GM21423 (cell line): ENCODE measurements at regions not wholly inside any gene's neighbourhood (a gene's known extent, or its start where the extent isn't known, plus 50 kb on each side); places are given as distances from the start of the nearest gene placed in this dataset.

Experiments used
- ATAC-seq: cut with Tn5 transposase; IDR thresholded peaks from one replicate; pipeline ENCODE4 v1.9.1; 2021; ENCODE audit warnings: mild to moderate bottlenecking, moderate library complexity; ENCODE audit not compliant: unreplicated experiment

DNA sequence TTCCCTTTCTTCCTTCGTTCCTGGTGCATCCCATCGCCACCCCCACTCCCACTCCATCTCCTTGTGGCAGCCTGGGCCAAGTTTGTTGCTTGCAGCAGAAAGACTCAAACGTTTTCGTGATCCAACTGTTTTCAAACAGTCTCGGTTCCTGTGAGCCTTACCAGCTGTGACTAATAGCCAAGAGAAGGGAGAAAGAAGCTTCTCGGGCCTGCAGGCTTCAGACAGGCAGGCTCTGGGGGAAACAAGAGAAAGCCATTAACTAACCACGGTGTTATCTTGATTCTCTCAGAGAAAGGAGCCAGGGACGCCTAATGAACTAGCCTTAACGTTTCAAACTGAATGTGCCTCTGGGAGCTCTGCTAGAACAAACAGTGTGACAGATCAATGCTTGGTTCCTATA, 742.0 kb downstream of the NR2F2 start:
- ATAC-seq = no peak

DNA sequence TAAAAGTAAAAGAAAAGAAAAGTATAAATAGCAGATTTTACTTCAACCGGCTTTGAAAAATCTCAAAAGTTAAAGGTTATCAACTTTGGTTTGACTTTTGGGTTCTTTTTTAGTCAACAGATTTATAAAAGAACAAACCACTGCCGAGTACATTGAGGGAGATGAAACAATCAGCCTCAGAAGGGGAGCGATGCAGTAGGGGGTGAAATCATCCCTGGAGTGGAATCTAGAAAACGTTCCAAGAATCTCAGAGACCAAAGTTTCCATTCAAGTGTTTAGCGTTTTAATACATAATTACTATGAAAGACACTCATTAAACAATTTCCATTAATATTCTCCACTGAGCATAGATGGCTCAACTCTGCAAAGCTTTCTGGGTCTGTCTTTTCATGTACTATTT, 745.5 kb downstream of the NR2F2 start:
- ATAC-seq = no peak

DNA sequence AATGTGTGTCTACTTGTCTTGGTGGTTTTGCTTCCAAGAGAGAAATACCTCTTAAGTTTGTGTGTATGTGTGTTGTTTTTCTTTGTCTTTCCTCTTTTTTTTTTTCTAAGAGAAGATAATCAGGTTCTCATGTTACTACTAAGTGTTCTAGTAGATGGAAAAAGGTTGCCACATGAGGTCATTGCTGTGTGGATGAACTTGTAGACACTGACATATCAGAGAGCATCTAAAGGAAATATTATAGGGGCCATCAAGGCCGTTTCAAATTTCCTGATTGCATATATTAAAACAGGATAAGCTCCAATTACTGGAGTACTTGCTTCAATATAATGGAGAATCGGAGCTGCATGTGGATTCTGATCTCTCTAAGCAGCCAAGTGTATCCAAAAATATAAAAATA, 747.5 kb downstream of the NR2F2 start:
- ATAC-seq = no peak

DNA sequence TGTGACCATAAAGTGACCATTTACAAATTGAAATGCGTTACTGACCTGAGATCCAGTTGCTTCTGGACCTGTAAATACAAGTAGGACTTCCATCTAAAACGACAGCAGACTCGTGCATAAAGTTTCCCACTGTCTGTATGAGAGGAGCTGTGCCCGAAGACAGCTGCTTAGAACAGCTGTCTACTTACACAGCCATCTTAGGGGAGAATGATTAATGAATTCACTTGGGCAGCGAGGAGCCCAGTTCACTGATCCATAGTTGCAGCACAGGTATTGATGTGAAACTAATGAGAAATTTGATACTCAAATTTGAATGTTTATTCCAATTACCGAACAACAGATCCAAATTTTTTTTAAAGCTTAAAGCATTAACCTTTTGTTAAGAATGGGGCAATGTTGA, 748.1 kb downstream of the NR2F2 start:
- no peak for ATAC-seq

DNA sequence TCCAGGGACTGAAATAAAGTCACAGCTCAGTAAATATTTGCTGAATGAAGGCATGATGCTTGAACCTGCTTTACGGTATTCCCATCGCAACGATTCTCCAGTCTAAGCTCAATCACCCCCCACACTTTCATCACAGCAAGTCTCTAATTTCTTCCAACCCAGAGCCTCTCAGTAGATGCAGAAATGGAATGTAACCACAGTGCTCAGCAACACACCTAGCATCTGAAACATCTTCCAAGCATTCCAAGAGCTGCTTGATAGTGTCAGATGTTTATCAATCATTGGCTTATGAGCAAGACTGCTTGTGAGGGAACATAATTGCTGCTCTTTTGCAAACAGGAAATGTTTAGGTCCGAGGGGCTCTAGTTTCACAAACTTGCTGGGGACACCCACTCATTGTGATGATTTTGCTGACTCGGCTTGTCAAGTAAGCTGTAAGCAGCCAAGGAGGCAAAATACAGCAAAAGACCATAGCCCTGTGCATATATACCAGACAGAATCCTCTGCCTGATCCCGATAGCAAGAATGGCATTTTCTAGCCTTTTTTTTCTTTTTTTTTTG, 751.2 kb downstream of the NR2F2 start:
- ATAC-seq = no peak

DNA sequence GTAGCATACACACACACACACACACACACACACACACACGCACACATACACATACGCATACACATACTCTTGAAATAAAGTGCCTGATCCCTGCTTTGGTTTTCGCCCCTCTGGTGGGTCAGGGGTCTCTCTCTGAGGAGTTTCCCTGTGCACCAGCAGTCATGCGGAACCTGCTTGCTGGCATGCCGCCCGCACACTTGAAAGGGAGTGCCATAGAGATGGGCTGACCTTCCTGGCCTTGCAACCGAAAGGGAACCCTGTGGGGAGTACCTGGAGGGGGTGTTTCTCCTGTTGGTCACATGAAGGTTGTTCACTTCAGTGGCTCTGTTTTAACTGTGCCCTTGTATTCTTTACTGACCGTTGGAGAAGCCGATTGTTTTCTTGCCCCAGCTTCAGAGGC, 752.3 kb downstream of the NR2F2 start:
- no peak for ATAC-seq

DNA sequence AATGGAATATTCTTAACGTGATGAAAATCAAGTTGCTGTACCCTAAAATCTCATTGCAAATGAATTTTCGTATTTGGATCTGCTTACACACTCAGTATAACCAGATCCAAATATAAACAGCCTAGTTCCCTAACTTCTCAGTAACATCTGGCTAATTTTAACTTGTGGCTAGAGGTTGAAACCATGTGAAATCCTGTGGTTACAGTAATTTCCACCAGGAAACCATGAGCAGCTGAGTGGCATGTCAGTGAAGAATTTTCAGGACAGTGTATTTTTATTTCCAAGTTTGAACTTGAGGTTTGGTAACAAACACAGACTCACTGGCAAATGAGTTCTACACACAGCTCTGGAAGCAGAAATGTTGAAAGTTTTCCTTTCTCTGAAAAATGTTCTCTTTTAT, 754.1 kb downstream of the NR2F2 start:
- ATAC-seq = no peak

DNA sequence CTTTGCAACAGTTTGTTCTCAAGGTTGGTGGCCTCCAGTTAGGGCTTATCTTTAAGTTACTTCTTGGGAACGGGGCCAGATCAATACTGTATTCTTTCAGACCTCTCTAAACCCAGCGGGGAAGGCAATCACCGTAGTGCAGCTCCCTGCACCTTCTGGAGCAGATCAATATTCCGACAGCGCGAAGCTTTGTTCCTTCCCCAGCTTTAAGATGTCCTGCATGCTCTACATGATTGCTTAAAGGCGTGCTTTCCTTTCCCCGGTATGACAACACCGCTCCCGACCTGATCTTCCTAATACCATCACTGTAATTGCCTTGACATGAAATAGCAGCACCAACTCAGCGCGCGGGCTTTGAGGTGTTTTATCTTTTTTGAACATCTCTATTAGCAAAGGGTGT, 755.2 kb downstream of the NR2F2 start:
- ATAC-seq = no peak

DNA sequence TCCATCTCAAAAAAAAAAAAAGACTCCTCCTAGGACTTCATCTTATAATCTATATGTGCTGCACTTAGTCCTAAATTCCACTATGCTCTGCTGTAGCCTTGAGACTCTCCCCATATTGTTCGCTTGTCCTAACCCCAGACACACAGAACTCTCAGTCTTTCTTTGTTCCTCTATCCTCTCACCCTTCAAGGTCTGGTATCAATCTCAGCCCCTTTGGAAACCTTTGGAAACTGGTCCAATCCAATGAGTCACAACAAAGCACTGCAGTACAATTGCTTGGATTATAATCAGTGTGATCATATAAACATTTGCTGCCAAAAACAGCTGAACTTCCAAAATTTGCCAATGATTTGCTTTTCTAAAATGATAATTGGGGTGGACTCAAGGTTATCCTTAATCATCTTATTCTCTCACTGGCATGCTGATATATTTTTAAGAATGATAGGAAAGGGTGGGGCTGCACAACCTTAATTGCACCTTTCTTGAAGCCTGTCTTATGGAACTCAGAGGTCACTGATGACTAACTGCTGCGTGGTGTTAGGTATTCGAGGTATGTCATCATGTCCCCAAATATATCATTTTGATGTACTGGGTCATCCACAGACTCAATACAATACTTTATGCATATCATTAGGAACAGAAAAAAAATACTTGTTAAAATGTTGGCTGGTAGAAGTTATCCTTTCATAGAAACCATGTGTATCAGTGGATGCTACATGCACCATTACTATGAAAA, 756.7 kb downstream of the NR2F2 start:
- ATAC-seq = no peak

DNA sequence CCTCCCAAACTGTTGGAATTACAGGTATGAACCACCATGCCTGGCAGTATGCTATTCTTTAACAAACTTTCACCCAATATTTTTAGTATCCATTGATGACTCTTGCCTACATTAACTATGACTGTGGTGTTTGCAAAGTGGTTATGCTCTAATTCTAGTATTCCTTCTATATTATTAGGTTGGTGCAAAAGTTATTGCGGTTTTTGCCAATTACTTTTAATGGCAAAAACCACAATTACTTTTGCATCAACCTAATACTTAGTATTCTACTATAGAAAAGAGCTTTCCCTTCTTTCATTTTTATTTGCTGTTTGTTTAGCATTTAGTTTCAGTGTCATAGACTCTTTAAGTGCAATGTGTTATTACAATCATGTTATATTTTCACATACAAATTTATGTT, 760.6 kb downstream of the NR2F2 start:
- no peak for ATAC-seq

DNA sequence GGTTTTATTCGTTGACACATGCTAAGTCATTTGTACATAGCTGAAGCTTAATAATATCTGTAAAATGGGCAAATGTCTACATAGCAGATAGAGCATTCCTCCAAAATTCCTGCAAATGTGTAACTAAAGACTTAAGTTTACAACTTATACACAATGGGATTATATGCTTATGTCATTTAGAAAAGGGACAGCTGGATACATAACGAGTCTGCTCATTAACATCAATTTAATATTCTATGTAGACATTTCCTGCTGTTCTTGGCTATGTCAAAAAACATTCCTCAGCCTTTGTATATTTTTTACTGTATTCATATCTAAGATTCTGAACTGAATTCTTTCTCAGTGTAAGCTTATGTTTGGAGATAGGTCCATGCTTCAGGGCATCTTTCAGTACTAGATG, 762.2 kb downstream of the NR2F2 start:
- ATAC-seq = no peak

DNA sequence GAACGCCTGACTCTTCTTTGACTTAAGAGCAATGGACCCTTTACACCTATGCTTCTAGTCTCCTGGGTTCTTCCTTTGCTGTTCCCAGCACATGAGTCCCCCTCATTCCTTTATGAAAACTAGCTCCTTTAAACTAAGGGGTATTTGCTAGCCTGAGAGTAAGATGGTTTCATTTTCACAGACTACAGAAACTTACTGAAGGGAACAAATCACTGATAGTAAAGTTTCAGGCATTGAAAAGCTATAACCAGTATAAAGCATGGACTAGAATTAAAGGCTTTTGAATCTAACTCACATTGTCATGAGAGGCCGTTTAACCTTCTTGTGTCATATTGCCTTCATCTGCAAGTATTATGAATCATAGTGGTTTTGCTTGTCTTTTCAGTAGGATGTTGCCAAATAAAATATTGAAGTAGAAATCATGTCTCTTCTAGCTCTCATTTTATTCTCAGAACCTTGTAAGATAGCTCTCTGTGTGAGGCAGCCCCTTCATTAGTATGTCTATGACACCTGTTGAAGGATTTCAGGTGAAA, 765.9 kb downstream of the NR2F2 start:
- ATAC-seq = no peak

DNA sequence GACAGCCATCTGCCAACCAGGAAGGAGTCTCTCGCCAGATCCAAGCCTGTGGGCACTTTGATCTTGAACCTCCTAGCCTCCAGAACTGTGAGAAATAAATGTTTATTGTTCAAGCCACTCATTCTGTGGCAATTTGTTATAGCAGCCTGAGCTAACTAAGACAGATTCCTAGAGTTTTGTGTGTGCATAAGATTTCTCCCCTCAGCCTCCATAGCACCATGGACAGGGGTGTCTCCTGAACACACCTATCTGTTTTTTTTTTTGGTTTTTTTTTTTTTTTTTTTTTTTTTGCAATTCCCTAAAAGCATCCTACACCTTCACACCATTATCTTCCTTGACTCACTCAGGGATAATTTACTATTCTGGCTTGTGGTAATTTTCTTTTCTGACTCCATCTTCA, 768.5 kb downstream of the NR2F2 start:
- no peak for ATAC-seq

DNA sequence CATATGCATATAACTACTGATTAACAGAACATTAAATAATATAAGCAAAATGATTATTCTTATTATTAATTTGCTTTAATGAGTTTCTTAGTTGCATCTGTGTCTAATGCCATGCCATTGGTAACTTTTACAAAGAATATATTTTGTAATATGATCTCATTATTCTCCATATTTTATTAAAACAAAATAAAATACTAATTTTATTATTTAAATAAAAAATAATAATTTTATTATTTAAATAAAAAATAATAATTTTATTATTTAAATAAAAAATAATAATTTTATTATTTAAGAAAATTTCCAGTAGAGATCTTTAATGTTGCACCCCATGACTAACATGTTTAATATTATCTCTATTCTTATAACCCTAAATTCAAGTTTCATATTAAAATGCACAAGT, 771.1 kb downstream of the NR2F2 start:
- ATAC-seq = no peak

DNA sequence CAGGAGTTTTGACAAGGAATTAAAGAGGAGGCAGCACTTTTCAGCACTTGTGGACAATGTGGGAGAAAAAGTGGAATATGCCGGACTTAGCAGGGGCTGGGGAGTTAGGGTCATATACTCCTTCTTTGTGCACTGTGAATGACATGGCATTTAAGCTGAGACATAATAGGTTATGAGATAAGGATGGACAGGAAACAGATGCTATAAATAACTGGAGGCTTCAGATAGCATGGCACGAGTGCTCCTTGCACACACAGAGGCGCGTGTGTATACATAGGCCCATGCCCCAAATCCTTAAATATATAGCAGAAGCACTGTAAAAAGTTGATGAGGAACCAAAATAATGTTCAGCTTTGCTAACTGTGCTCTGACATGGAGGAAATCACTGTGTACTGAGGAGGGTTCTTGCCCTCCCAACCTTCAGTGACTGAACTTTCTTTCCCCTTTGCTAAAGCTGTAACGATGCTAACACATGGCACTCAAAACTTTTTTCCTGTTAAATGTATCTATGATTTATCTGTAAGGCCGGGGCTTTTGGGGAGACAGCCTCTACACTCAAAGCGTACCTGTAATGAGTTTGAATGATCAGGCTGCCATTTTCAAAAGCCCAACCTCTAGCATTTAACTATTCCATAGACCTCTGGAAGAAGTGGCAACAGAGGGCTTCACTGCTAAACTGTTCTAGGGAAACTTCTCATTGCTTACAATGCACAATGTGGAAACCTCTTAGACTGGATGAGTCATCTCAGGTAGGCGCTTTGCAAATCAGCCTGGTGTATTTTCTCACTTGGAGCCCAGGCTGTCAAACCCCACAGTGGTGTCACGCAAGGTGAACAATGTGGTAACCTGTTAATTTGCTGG, 784.6 kb downstream of the NR2F2 start:
- no peak for ATAC-seq

DNA sequence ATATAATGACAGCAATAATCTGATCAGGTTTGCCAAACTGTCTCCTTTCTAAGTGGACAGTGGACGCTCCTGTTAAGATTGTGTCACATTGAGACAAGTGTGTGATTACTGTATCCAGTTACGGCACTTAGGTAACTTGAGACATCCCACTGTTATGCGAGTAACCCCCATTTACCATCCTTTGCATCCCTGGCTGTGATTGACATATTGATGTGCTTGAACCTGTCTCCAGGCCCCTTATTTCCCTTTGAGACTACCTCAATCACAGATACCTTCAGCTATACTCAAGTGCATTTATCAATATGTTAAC, 785.2 kb downstream of the NR2F2 start:
- no peak for ATAC-seq

DNA sequence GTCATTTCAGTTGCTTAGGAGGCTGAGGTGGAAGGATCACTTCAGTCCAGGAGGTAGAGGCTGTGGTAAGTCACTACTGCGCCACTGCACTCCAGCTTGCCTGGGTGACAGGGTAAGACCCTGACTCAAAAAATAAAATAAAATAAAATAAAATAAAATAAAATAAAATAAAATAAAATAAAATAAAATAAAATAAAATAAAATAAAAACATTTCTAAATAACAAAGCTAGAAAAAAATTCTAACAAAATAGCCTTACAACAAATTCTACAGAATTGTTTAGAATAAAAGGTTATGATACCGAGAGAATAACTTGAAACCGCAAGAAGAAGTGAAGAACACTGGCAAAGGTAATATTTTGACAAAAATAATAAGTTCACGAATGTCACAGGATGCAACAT, 794.3 kb downstream of the NR2F2 start:
- no peak for ATAC-seq

DNA sequence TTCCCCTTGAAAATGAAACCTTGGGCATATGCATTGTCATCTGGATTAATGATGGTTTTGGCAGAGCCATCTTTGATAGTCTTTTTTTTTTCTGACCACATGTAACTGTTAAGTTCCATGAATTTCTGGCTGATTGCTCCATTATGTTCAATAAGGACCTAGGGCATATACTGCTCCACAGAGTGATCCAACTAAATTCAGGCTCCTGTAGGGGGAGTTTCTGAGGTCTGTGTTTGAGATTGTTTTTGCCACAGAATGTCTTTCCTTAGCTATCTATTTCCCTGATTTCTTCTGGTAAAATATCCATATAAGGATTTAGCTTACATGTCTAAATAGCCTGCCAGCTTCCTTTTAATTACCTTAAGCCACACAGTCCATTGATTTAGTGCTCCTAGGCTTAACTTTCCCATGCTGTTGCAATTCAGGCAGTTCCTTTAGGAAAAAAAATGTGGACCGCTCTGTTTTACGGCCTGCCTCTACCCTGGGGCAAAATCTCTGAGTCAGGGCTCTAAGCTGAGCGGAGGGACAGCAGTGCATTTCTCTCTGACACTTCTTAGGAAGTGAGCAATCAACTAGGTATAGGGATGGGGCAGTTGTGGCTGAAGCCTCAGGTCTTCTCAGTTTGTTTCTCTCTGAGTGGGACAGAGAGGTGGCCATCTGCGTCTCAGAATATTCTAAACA, 796.2 kb downstream of the NR2F2 start:
- ATAC-seq = no peak

DNA sequence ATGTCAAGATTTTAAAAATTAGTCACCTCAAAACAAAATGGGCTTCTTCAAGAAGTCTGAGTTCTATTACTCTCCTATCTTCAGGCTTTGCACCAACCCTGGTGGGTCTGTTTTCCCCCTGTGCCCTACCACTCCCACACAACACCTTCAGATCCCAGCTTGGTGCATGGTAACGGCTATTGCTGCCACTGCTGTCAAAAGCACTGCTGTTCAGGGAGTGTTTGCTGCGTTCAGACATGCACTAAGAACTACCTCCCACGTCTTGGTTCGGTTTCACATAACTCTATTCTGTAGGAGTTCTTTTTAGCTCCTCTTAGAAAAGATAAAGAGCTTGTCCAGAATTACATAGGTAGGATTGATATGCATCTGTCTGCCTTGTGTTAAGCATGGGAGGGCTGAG, 799.2 kb downstream of the NR2F2 start:
- no peak for ATAC-seq

DNA sequence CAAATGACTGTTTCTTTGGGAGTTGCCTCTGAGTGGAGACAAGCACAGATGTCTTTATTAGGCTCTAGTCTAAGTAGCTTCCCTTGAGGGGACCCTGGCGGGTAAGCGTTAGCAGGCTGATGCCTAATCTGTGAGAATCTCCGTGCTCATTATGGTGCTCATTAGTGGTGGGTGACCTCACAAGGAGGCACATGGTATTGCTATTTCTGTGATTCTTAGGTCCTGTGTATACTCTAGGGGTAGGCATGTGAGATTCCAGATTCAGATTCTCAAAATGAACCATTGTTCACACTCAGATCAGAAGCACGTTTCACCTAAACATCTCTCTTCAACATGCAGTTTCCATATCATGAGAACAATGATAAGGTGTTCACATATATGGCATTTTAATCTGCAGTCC, 809.7 kb downstream of the NR2F2 start:
- ATAC-seq = no peak

DNA sequence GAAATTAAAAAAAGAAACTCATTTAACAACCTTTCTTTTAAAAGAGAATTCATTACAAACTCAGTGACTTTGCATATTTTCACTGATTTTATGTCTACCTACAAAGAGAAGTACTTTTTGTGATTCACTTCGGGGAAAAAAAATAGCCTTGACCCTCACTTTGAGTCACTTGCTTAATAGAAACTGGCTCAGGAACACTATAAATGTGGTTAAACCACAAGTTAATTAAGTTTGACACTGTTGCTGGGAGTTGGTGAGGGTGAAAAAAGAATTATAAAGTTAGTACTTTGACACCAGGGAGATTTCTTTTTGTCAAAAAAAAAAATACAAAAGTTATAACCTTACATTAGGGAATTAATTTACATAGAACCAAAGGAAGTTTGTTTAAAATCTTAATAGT, 810.9 kb downstream of the NR2F2 start:
- ATAC-seq = no peak

DNA sequence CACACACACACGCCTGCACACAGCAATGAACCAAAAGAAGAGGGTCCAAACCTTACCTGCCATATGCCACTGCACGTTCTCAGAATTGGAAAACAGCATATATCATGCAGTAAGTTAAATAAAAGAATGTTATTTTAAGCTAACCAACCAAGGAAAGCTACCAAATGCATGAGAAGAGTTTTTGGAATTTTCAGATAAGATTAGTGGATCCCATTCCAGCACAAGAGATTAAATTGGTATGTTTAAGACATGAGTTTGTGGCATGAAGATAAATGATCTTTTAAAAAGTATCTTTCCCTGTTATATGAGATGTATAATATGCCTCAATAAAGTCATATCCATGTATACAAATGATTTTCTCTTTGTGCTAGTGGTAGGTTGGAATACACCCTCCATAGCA, 811.4 kb downstream of the NR2F2 start:
- ATAC-seq = no peak
